Left ventricle myocardium superior (tissue), 1 donor: ENCODE measurements at regions not wholly inside any gene's neighbourhood (a gene's known extent, or its start where the extent isn't known, plus 50 kb on each side); places are given as distances from the start of the nearest gene placed in this dataset. TPM values are rescaled to one million over a fixed set of nuclear protein-coding genes. Genes with fewer than 3 reads are reported as not detected.
"Not testable (repeated sequence)": the region's sequence is repeated elsewhere in the genome, so short reads cannot be mapped to it uniquely, and the experiment has no call there.

Experiments used
- ATAC-seq: fragments of 200-7000 bp; cut with Tn5 transposase; one replicate; pipeline ENCODE4 v1.9.1; 2020; ENCODE audit warnings: mild to moderate bottlenecking, moderate library complexity
- DNase-seq: peaks from one replicate; pipeline ENCODE4 v3.0.0-alpha.2; 2020
- intact Hi-C: fragments of 100-400 bp; cut with micrococcal nuclease; formaldehyde crosslinking; loops from one replicate; pipeline ENCODE4 v1.11.0; 2022
- microRNA-seq: library from miRNA; unstranded; fragments of <30 nt; microRNA quantifications from one replicate; pipeline ENCODE4 v1.2.0, GENCODE V29; 2020; ENCODE audit warnings: borderline number of aligned reads
- donor health status: DM: no; HTN: yes; CAD: no; lungs with severe emphysema.

GRCh38 chr10:45235260-45235769, 80.1 kb downstream of the OR13A1 start:
- peak; percentile 66 for ATAC-seq
- intact Hi-C loops, result not testable (repeated sequence)
- peak; percentile 42 for DNase-seq

- ATAC-seq (no peak), DNase-seq (no peak)
- intact Hi-C loops, result no loop called here
Measured at GRCh38 chr10:45235798-45236220, 79.6 kb downstream of the OR13A1 start.

- ATAC-seq (no peak), DNase-seq (no peak)
- intact Hi-C loops, result no loop called here
Measured at GRCh38 chr10:45238896-45239295, 76.5 kb downstream of the OR13A1 start.

- DNase-seq (no peak), ATAC-seq (no peak)
- intact Hi-C loops, result no loop called here
Measured at GRCh38 chr10:45239642-45240041, 75.8 kb downstream of the OR13A1 start.

- intact Hi-C loops, result no loop called here
- ATAC-seq, result no peak
Measured at GRCh38 chr10:45241865-45242520, 73.4 kb downstream of the OR13A1 start.

GRCh38 chr10:45243261-45243660, 72.1 kb downstream of the OR13A1 start:
- intact Hi-C loops, result no loop called here
- ATAC-seq, result no peak

More at GRCh38 chr10:45241865-45242520, 73.4 kb downstream of the OR13A1 start:
- DNase-seq, result no peak

GRCh38 chr10:45246522-45246921, 68.9 kb downstream of the OR13A1 start:
- intact Hi-C loops, result no loop called here
- ATAC-seq, result no peak
- DNase-seq, result no peak

More at GRCh38 chr10:45243261-45243660, 72.1 kb downstream of the OR13A1 start:
- no peak for DNase-seq

GRCh38 chr10:45249978-45250693, 65.3 kb downstream of the OR13A1 start:
- peak; percentile 70 for ATAC-seq
- intact Hi-C loops, result no loop called here
- no peak for DNase-seq

GRCh38 chr10:45250694-45251075, 64.7 kb downstream of the OR13A1 start:
- intact Hi-C loops, ATAC-seq: not testable (repeated sequence)

More at GRCh38 chr10:45250694-45251075, 64.7 kb downstream of the OR13A1 start:
- DNase-seq, result not testable (repeated sequence)

Small RNA genes lying in the stretch of these regions (microRNA-seq; reads per million reads assigned to microRNA genes)
- gene MIR3156-1, result not detected
